H1 (cell line): ENCODE measurements at regions not wholly inside any gene's neighbourhood (a gene's known extent, or its start where the extent isn't known, plus 50 kb on each side); places are given as distances from the start of the nearest gene placed in this dataset.

Experiments
- CTCF ChIA-PET: fragments of 300-600 bp; sonication (Branson Sonifier 250); formaldehyde crosslinking; loops from one replicate; lab custom pipeline; 2021; ENCODE audit not compliant: partially characterized antibody; lab: Charles Lee
- POLR2A ChIA-PET: fragments of 300-600 bp; sonication (Branson Sonifier 250); formaldehyde crosslinking; loops from one replicate; lab custom pipeline; 2021; ENCODE audit warnings: inconsistent platforms; ENCODE audit not compliant: partially characterized antibody; lab: Charles Lee
- DNase-seq, 2 experiments: peaks; one replicate each; pipeline versions ENCODE4 v3.0.0 to v3.0.0-alpha.2; 2010 to 2022; ENCODE audit warnings: low spot score in 2 of 2, low read depth in 1 of 2, mixed read lengths in 1 of 2
- FAIRE-seq: peaks from 2 replicates; lab custom pipeline; 2011; peaks lifted over from hg19 to GRCh38; lab: Jason Lieb, UNC
- H2AFZ ChIP-seq: 2 replicates; pipeline ENCODE4 v1.8.1; 2012; ENCODE audit warnings: low read length, inconsistent platforms
- H2AK5ac ChIP-seq: 2 replicates; pipeline ENCODE4 v1.6.1; 2013; ENCODE audit warnings: low read depth, low read length
- H2BK120ac ChIP-seq: replicated peaks from 2 replicates; pipeline ENCODE3; 2013; ENCODE audit warnings: low read depth, low read length, inconsistent platforms
- H2BK12ac ChIP-seq: 2 replicates; pipeline ENCODE4 v1.6.1; 2013; ENCODE audit warnings: low read depth, low read length
- H2BK15ac ChIP-seq: 2 replicates; pipeline ENCODE4 v1.6.1; 2013; ENCODE audit warnings: low read length
- H2BK20ac ChIP-seq: 2 replicates; pipeline ENCODE4 v1.6.1; 2013; ENCODE audit warnings: low read length
- H2BK5ac ChIP-seq: 2 replicates; pipeline ENCODE4 v1.6.1; 2013; ENCODE audit warnings: low read depth, low read length
- H3K14ac ChIP-seq: 2 replicates; pipeline ENCODE4 v1.6.1; 2013; ENCODE audit warnings: inconsistent platforms; ENCODE audit not compliant: insufficient read length
- H3K18ac ChIP-seq: 2 replicates; pipeline ENCODE4 v1.6.1; 2013; ENCODE audit warnings: low read length; ENCODE audit errors: extremely low read depth
- H3K23ac ChIP-seq: 2 replicates; pipeline ENCODE4 v1.6.1; 2013; ENCODE audit warnings: inconsistent platforms; ENCODE audit not compliant: insufficient read length
- H3K23me2 ChIP-seq: 2 replicates; pipeline ENCODE4 v1.6.1; 2013; ENCODE audit warnings: low read depth, low read length
- H3K27ac ChIP-seq: 2 replicates; pipeline ENCODE4 v1.6.1; 2011; ENCODE audit warnings: low read depth, low read length, inconsistent platforms
- H3K27me3 ChIP-seq, 4 experiments: replicated peaks in 1 of 4; 1 replicate in 1 of 4; 2 replicates in 3 of 4; pipeline versions ENCODE4 v1.6.1 to v1.8.1; 2011 to 2013; ENCODE audit warnings: low read length in 3 of 4, mild to moderate bottlenecking in 3 of 4, inconsistent platforms in 2 of 4, mixed read lengths in 2 of 4, moderate library complexity in 1 of 4; ENCODE audit not compliant: control insufficient read depth in 3 of 4, insufficient read depth in 3 of 4; ENCODE audit errors: extremely low read depth in 1 of 4
- H3K36me3 ChIP-seq, 4 experiments: 2 replicates each; pipeline versions ENCODE4 v1.6.1 to v1.8.1; 2011 to 2013; ENCODE audit warnings: mild to moderate bottlenecking in 4 of 4, low read length in 3 of 4, moderate library complexity in 2 of 4, control low read depth in 1 of 4, inconsistent platforms in 1 of 4; ENCODE audit not compliant: insufficient read depth in 4 of 4, control insufficient read depth in 2 of 4
- H3K4ac ChIP-seq: replicated peaks from 2 replicates; pipeline ENCODE3; 2013; ENCODE audit warnings: low read length, low read depth, mixed read lengths, inconsistent platforms; ENCODE audit not compliant: insufficient read length
- H3K4me1 ChIP-seq, 4 experiments: replicated peaks in 1 of 4; 1 replicate in 1 of 4; 2 replicates in 3 of 4; pipeline versions ENCODE4 v1.6.1 to v1.8.1; 2011 to 2013; ENCODE audit warnings: low read length in 3 of 4, inconsistent platforms in 2 of 4, mixed read lengths in 1 of 4; ENCODE audit not compliant: insufficient read depth in 4 of 4, control insufficient read depth in 3 of 4
- H3K4me2 ChIP-seq, 2 experiments: 2 replicates each; pipeline versions ENCODE4 v1.6.1 to v1.8.1; 2011 to 2013; ENCODE audit warnings: low read depth in 2 of 2, low read length in 2 of 2, control low read depth in 1 of 2, inconsistent platforms in 1 of 2, mild to moderate bottlenecking in 1 of 2; ENCODE audit not compliant: insufficient read depth in 1 of 2
- H3K4me3 ChIP-seq, 4 experiments: fragments of 200-600, 300-600 bp in 1 of 4; sonication (generic), shearing (Covaris generic), sonication (Bioruptor Twin) in 1 of 4; 2 replicates each; pipeline versions ENCODE4 v1.5.1 to v1.8.1; 2011 to 2016; ENCODE audit warnings: low read length in 4 of 4, low read depth in 3 of 4, control low read depth in 2 of 4, inconsistent platforms in 2 of 4, mild to moderate bottlenecking in 2 of 4, mixed read lengths in 1 of 4, moderate library complexity in 1 of 4; ENCODE audit not compliant: insufficient read depth in 2 of 4; ENCODE audit errors: extremely low read depth in 1 of 4
- H3K56ac ChIP-seq: replicated peaks from 2 replicates; pipeline ENCODE3; 2013; ENCODE audit warnings: low read depth, mild to moderate bottlenecking, mixed read lengths, low read length, inconsistent platforms; ENCODE audit not compliant: insufficient read length
- H3K79me1 ChIP-seq: 2 replicates; pipeline ENCODE4 v1.6.1; 2013; ENCODE audit warnings: low read depth, low read length, control low read depth
- H3K79me2 ChIP-seq, 2 experiments: 2 replicates each; pipeline versions ENCODE4 v1.6.1 to v1.8.1; 2012 to 2013; ENCODE audit warnings: low read length in 2 of 2, mild to moderate bottlenecking in 2 of 2, inconsistent platforms in 1 of 2; ENCODE audit not compliant: insufficient read depth in 2 of 2, control insufficient read depth in 1 of 2
- H3K9ac ChIP-seq, 4 experiments: replicated peaks in 1 of 4; 1 replicate in 1 of 4; 2 replicates in 3 of 4; pipeline versions ENCODE4 v1.6.1 to v1.8.1; 2011 to 2013; ENCODE audit warnings: low read depth in 3 of 4, low read length in 3 of 4, control low read depth in 2 of 4, mild to moderate bottlenecking in 2 of 4, moderate library complexity in 2 of 4, inconsistent platforms in 1 of 4; ENCODE audit errors: extremely low read depth in 1 of 4
- H3K9me3 ChIP-seq, 2 experiments: 2 replicates each; pipeline versions ENCODE4 v1.6.1 to v1.8.1; 2012 to 2013; ENCODE audit warnings: mild to moderate bottlenecking in 2 of 2, moderate library complexity in 2 of 2, control low read depth in 1 of 2, inconsistent platforms in 1 of 2, low read depth in 1 of 2, low read length in 1 of 2, mixed read lengths in 1 of 2; ENCODE audit not compliant: insufficient read depth in 2 of 2
- H4K20me1 ChIP-seq, 2 experiments: replicated peaks in 1 of 2; 2 replicates each; pipeline versions ENCODE3 to v1.8.1; 2011 to 2013; ENCODE audit warnings: inconsistent platforms in 2 of 2, low read length in 2 of 2, mild to moderate bottlenecking in 1 of 2; ENCODE audit not compliant: insufficient read depth in 2 of 2, control insufficient read depth in 1 of 2
- H4K5ac ChIP-seq: 2 replicates; pipeline ENCODE4 v1.6.1; 2013; ENCODE audit warnings: low read length, low read depth, mixed read lengths, inconsistent platforms; ENCODE audit not compliant: insufficient read length
- H4K8ac ChIP-seq: 2 replicates; pipeline ENCODE4 v1.8.0; 2013; ENCODE audit warnings: mild to moderate bottlenecking, moderate library complexity, low read length, inconsistent platforms; ENCODE audit not compliant: insufficient read depth; ENCODE audit errors: extremely low read depth
- H4K91ac ChIP-seq: replicated peaks from 2 replicates; pipeline ENCODE3; 2013; ENCODE audit warnings: low read length, mixed read lengths, inconsistent platforms; ENCODE audit not compliant: insufficient read length
- POLR2AphosphoS5 ChIP-seq: IDR thresholded peaks from 2 replicates; pipeline ENCODE4 v1.6.1; 2011; ENCODE audit warnings: low read depth, low read length
- TAF7 ChIP-seq: optimal IDR thresholded peaks from 2 replicates; pipeline ENCODE3; 2011; ENCODE audit warnings: low read depth, mild to moderate bottlenecking, inconsistent platforms, low read length, moderate library complexity, borderline replicate concordance
- YY1 ChIP-seq: IDR thresholded peaks from 2 replicates; pipeline ENCODE4 v1.6.1; 2011; ENCODE audit warnings: low read depth, mild to moderate bottlenecking, low read length
- WGBS, 2 experiments: shearing (Covaris generic) in 1 of 2; methylation state at CpG; one replicate each; pipeline versions ENCODE4 v1.1.6 to v1.1.7; 2013 to 2015; ENCODE audit warnings: low lambda C conversion rate in 2 of 2, mixed read lengths in 2 of 2, inconsistent platforms in 1 of 2, low coverage in 1 of 2, missing lambda C conversion rate in 1 of 2; ENCODE audit not compliant: insufficient replicate concordance in 2 of 2, insufficient coverage in 1 of 2, insufficient read length in 1 of 2; ENCODE audit errors: extremely low coverage in 1 of 2, missing lambda C conversion rate in 1 of 2; 5-methylcytosine and 5-hydroxymethylcytosine counted together

GRCh38 chrX:39809331-39809730, 288.4 kb downstream of the BCOR start:
- H3K9ac ChIP-seq = no peak overlapping the region
- H3K4ac ChIP-seq = no peak overlapping the region
- no peak overlapping the region for H3K56ac ChIP-seq
- no peak overlapping the region for H2BK120ac ChIP-seq
- TF ChIP-seq POLR2AphosphoS5 (no peak), TAF7 (no peak), YY1 (no peak)
- no peaks in the 10 kb centered on the region for H3K79me2 ChIP-seq
- H2AFZ ChIP-seq = no peak overlapping the region
- H2BK5ac ChIP-seq = no peak overlapping the region
- no peaks in the 10 kb centered on the region for H3K9me3 ChIP-seq
- no peaks in the 10 kb centered on the region for H3K23me2 ChIP-seq
- H3K4me2 ChIP-seq = no peak overlapping the region
- H4K5ac ChIP-seq = no peak overlapping the region
- H2AK5ac ChIP-seq = no peak overlapping the region
- no peak overlapping the region for H3K27ac ChIP-seq
- H3K4me1 ChIP-seq = peaks cover 0 to 9% (median 2%) of the 10 kb centered on the region in 4 experiments; a peak in 4 of 7 replicates
- CTCF ChIA-PET = interaction anchor here (0.9 to 1.0 kb wide), 2 partner anchors 9 to 12 kb away, joined by 3 read pairs; no protein-coding TSS in a partner anchor
- no peak overlapping the region for H4K8ac ChIP-seq
- H3K36me3 ChIP-seq = no peaks in the 10 kb centered on the region
- H3K18ac ChIP-seq = no peak overlapping the region
- no peak overlapping the region for H3K23ac ChIP-seq
- FAIRE-seq = no peak
- no peak overlapping the region for H2BK20ac ChIP-seq
- no peaks in the 10 kb centered on the region for H3K79me1 ChIP-seq
- no peak overlapping the region for H3K14ac ChIP-seq
- H4K20me1 ChIP-seq = no peaks in the 10 kb centered on the region
- POLR2A ChIA-PET = interaction anchor here (0.6 kb wide), 1 partner anchor 11 kb away, joined by 4 read pairs; no protein-coding TSS in a partner anchor
- no peaks in the 10 kb centered on the region for H3K27me3 ChIP-seq
- no peak for DNase-seq
- H2BK15ac ChIP-seq = no peak overlapping the region
- no peak overlapping the region for H4K91ac ChIP-seq
- WGBS, 2 experiments = 88% methylated on average over 1 of the region's 4 CpGs; no CpG with 5 or more reads in 1 of the 2 experiments
- no peak overlapping the region for H3K4me3 ChIP-seq
- H2BK12ac ChIP-seq = no peak overlapping the region
